Omental fat pad (tissue), 3 donors: ENCODE measurements at regions not wholly inside any gene's neighbourhood (a gene's known extent, or its start where the extent isn't known, plus 50 kb on each side); places are given as distances from the start of the nearest gene placed in this dataset.

ENCODE experiments used
- ATAC-seq: fragments of 150-250 bp; one replicate; pipeline ENCODE4 v1.9.1; 2016; ENCODE audit warnings: mild to moderate bottlenecking, moderate library complexity; ENCODE audit not compliant: low FRiP score
- DNase-seq: peaks from one replicate; pipeline ENCODE4 v3.0.0-alpha.2; 2019; ENCODE audit warnings: low spot score
- CTCF ChIP-seq, 3 donors: fragments of 450-650 bp; IDR thresholded peaks; one replicate each; pipeline ENCODE4 v1.5.1; 2016 to 2017; ENCODE audit warnings: antibody characterized with exemption in 3 of 3, mild to moderate bottlenecking in 3 of 3, moderate library complexity in 2 of 3

- DNase-seq (no peak), ATAC-seq (no peak)
- TF ChIP-seq CTCF (IDR thresholded peaks at IDR 0.05): no peak
Measured at GRCh38 chr2:140067661-140068060, 1287.5 kb upstream of the NXPH2 start.

- no peak for TF ChIP-seq CTCF (IDR thresholded peaks at IDR 0.05)
- DNase-seq (no peak), ATAC-seq (no peak)
Measured at GRCh38 chr2:140064243-140064642, 1284.1 kb upstream of the NXPH2 start.

- no peak for ATAC-seq
- DNase-seq: no peak
- no peak for TF ChIP-seq CTCF (IDR thresholded peaks at IDR 0.05)
Measured at GRCh38 chr2:140063356-140063755, 1283.2 kb upstream of the NXPH2 start.

GRCh38 chr2:140061240-140061639, 1281.0 kb upstream of the NXPH2 start:
- ATAC-seq (no peak), DNase-seq (no peak)
- TF ChIP-seq CTCF (IDR thresholded peaks at IDR 0.05): no peak

DNA sequence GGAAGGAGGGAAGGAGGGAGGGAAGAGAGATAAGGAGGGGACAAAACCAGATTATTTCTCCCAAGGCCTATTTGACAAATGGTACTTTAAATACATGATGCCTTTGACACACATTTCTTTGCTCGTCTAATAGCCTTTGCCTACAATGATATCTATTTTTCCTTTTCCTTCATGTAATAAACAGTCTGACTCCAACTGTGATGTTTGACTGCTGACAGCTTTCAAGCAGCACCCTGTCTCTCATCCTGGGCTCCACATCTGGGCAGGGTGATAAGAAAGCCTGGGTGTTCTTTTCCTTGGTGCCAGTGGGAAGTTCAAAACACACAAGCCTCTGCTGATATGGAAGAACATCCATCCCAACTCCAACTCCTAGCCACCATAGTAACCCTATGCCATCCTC, 1277.7 kb upstream of the NXPH2 start:
- ATAC-seq: no peak
- no peak for TF ChIP-seq CTCF (IDR thresholded peaks at IDR 0.05)
- DNase-seq: no peak

DNA sequence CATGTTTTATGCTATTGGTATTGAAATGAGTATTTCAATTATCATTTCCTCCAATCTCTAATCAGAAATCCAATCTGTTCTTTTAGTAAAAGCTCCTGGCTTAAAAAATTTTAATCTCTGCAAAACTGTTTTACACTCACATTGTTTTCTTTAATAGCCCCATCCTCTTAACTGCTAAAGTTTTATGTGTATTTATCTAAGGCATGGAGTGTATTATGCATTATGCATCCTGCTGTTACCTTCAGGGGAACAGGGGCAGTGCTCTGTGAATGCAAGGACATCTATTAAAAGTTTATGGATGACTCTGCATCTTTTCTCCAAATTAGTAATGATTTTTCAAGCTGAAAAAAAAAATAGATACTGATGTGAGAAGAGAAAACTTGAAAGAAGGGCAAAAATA, 1261.6 kb upstream of the NXPH2 start:
- no peak for DNase-seq
- no peak for ATAC-seq
- no peak for TF ChIP-seq CTCF (IDR thresholded peaks at IDR 0.05)

GRCh38 chr2:140041239-140041638, 1261.0 kb upstream of the NXPH2 start:
- no peak for TF ChIP-seq CTCF (IDR thresholded peaks at IDR 0.05)
- DNase-seq (no peak), ATAC-seq (no peak)
